Endodermal cell (in vitro differentiated cells): ENCODE measurements at regions not wholly inside any gene's neighbourhood (a gene's known extent, or its start where the extent isn't known, plus 50 kb on each side); places are given as distances from the start of the nearest gene placed in this dataset.

Experiments
- DNase-seq: peaks from one replicate; pipeline ENCODE4 v3.0.0-alpha.2; 2017
- H3K27ac ChIP-seq: 2 replicates; pipeline ENCODE4 v1.5.1; 2013; ENCODE audit warnings: mild to moderate bottlenecking, low read depth, low read length, moderate library complexity
- H3K27me3 ChIP-seq: 2 replicates; pipeline ENCODE4 v1.6.1; 2013; ENCODE audit warnings: mild to moderate bottlenecking, low read length, moderate library complexity; ENCODE audit not compliant: insufficient read depth, control insufficient read depth, poor library complexity, severe bottlenecking
- H3K36me3 ChIP-seq: 2 replicates; pipeline ENCODE4 v1.7.0; 2013; ENCODE audit warnings: mild to moderate bottlenecking, low read length, moderate library complexity; ENCODE audit not compliant: control insufficient read depth, insufficient read depth
- H3K4me1 ChIP-seq: one replicate; pipeline ENCODE4 v1.7.0; 2013; ENCODE audit warnings: low read length; ENCODE audit not compliant: control insufficient read depth, insufficient read depth
- H3K4me3 ChIP-seq: 2 replicates; pipeline ENCODE4 v1.5.1; 2013; ENCODE audit warnings: mild to moderate bottlenecking, low read length, moderate library complexity
- H3K9ac ChIP-seq: 2 replicates; pipeline ENCODE4 v1.6.1; 2013; ENCODE audit warnings: mild to moderate bottlenecking, low read length, moderate library complexity; ENCODE audit not compliant: poor library complexity, severe bottlenecking; ENCODE audit errors: extremely low read depth
- H3K9me3 ChIP-seq: 2 replicates; pipeline ENCODE4 v1.6.1; 2013; ENCODE audit warnings: mild to moderate bottlenecking, low read length, moderate library complexity; ENCODE audit not compliant: control insufficient read depth
- H3K27ac Mint-ChIP-seq: 2 replicates; pipeline ENCODE4 v1.8.0; 2020; ENCODE audit warnings: mixed read lengths
- H3K27me3 Mint-ChIP-seq: 2 replicates; pipeline ENCODE4 v1.8.0; 2021; ENCODE audit warnings: mild to moderate bottlenecking, mixed read lengths; ENCODE audit not compliant: insufficient read depth
- H3K36me3 Mint-ChIP-seq: 2 replicates; pipeline ENCODE4 v1.8.0; 2020; ENCODE audit warnings: low read depth, mixed read lengths
- H3K4me1 Mint-ChIP-seq: 2 replicates; pipeline ENCODE4 v1.8.0; 2020; ENCODE audit warnings: mixed read lengths
- H3K4me3 Mint-ChIP-seq: 2 replicates; pipeline ENCODE4 v1.8.0; 2020; ENCODE audit warnings: mild to moderate bottlenecking, moderate library complexity, mixed read lengths
- H3K9me3 Mint-ChIP-seq: 2 replicates; pipeline ENCODE4 v1.8.0; 2020; ENCODE audit warnings: mild to moderate bottlenecking, mixed read lengths
- WGBS, 2 experiments: methylation state at CpG; one replicate each; pipeline versions ENCODE4 v1.1.5 to v1.1.7; 2013; ENCODE audit warnings: missing lambda C conversion rate in 2 of 2, mixed read lengths in 1 of 2; ENCODE audit not compliant: insufficient coverage in 1 of 2, insufficient read length in 1 of 2; 5-methylcytosine and 5-hydroxymethylcytosine counted together
- TF ChIP-seq, protein P1 (sequence below): fragments of 200-600 bp; sonication (generic); conservative IDR thresholded peaks from 2 replicates; pipeline ENCODE4 v1.5.0; 2021; ENCODE audit warnings: antibody characterized with exemption, mild to moderate bottlenecking

DNA sequence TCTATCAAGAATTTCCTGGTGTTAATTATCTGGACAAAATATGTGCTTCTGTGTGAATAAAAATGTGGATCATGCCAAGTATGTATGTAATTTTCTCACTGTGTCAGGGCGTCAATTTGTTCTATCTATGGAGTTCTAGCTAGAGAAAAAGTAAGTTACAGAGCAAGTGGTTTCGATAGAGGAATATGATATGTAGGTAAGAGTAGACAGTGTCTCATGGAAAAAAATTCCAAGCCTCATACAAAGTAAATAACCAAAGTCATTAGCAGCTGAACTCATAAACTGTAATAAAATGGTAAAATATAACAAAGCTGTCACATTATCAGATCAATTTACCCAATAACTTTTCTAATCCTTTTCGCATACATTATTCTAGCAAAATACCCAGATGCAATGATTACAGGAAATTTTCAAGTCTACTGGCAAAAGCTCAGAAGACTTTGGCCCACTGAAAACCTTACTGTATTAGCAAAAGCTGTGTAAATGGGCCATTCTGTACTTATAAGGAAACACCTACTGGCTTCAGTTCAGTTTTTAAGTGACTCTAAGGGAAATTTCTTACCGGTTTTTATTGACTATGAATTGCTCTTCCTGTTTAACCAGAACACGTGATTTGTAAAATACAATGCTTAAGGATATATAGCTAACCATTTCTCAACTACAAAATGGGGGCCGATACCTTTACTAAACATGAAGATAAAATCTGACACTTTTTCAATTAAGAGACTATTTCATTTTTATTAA, 121.0 kb upstream of the ARSJ start:
- 90 to 100% methylated on average over 3 to 6 of the region's 6 CpGs for WGBS, 2 experiments

DNA sequence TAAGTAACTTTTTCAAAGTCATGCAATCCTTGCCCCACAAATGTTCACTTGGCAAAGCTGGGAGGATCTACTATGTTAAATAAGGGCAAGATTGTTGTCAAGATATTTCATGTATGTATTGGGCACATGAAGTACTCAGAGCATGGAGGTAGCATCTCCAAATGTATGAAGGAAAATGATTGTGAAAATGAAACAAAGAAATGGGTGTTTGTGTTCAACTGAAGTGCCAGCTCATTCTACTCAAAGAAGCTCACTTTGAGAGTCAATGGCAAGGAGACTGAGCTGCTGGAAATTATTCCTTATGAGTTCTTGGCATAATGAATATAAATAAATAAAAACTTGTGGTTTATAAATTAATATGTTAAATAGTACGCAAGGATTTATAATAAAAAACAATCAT, 124.5 kb upstream of the ARSJ start:
- Mint-ChIP-seq H3K4me1 (no peaks in the 10 kb centered on the region), H3K9me3 (no peaks in the 10 kb centered on the region), H3K36me3 (no peaks in the 10 kb centered on the region), H3K27ac (no peak overlapping the region), H3K4me3 (no peak overlapping the region), H3K27me3 (no peaks in the 10 kb centered on the region)
- Histone ChIP-seq H3K4me1 (no peaks in the 10 kb centered on the region), H3K36me3 (no peaks in the 10 kb centered on the region), H3K9me3 (no peaks in the 10 kb centered on the region), H3K9ac (no peak overlapping the region), H3K27me3 (no peaks in the 10 kb centered on the region), H3K4me3 (no peak overlapping the region), H3K27ac (no peak overlapping the region)
- 100% methylated on average over 1 of the region's 1 CpG; no CpG with 5 or more reads in 1 of the 2 experiments for WGBS, 2 experiments
- TF ChIP-seq, protein P1, sequence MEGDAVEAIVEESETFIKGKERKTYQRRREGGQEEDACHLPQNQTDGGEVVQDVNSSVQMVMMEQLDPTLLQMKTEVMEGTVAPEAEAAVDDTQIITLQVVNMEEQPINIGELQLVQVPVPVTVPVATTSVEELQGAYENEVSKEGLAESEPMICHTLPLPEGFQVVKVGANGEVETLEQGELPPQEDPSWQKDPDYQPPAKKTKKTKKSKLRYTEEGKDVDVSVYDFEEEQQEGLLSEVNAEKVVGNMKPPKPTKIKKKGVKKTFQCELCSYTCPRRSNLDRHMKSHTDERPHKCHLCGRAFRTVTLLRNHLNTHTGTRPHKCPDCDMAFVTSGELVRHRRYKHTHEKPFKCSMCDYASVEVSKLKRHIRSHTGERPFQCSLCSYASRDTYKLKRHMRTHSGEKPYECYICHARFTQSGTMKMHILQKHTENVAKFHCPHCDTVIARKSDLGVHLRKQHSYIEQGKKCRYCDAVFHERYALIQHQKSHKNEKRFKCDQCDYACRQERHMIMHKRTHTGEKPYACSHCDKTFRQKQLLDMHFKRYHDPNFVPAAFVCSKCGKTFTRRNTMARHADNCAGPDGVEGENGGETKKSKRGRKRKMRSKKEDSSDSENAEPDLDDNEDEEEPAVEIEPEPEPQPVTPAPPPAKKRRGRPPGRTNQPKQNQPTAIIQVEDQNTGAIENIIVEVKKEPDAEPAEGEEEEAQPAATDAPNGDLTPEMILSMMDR = no peak
- DNase-seq = no peak

More for the DNA sequence above, 121.0 kb upstream of the ARSJ start:
- no peak for DNase-seq
- Histone ChIP-seq H3K4me3 (no peak overlapping the region), H3K9me3 (no peaks in the 10 kb centered on the region), H3K27me3 (no peaks in the 10 kb centered on the region), H3K4me1 (no peaks in the 10 kb centered on the region), H3K9ac (no peak overlapping the region), H3K36me3 (no peaks in the 10 kb centered on the region), H3K27ac (no peak overlapping the region)
- Mint-ChIP-seq H3K4me1 (no peaks in the 10 kb centered on the region), H3K36me3 (no peaks in the 10 kb centered on the region), H3K4me3 (no peak overlapping the region), H3K27me3 (no peaks in the 10 kb centered on the region), H3K27ac (no peak overlapping the region), H3K9me3 (no peaks in the 10 kb centered on the region)
- TF ChIP-seq, protein P1 = no peak

DNA sequence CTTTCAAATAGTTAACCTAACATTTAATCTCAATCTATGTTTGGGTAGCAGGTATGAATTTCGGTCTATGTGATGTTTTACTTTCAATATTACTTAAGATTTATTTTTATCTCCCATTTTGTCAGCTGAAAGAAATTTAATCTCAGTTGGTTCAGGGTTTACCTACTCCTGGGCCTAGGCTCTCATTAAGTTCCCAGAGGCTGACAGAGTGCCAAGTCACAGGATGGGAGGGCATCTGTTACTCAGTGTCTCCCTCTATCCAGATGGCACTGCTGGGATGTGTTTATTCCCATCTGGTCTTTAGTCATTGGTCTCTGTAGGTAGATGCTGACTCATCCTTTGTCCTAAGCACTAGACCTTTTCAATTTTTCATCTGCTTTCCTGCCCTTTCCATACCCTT, 129.4 kb upstream of the ARSJ start:
- H3K4me3 ChIP-seq = no peak overlapping the region
- TF ChIP-seq, protein P1 = no peak
- Mint-ChIP-seq H3K27ac (no peak overlapping the region), H3K4me3 (no peak overlapping the region), H3K4me1 (no peaks in the 10 kb centered on the region), H3K27me3 (no peaks in the 10 kb centered on the region), H3K9me3 (no peaks in the 10 kb centered on the region), H3K36me3 (no peaks in the 10 kb centered on the region)
- WGBS, 2 experiments = no CpG with 5 or more reads among the region's 1 CpG
- no peaks in the 10 kb centered on the region for H3K4me1 ChIP-seq
- H3K9me3 ChIP-seq = no peaks in the 10 kb centered on the region
- H3K27me3 ChIP-seq = no peaks in the 10 kb centered on the region
- no peak overlapping the region for H3K9ac ChIP-seq
- H3K36me3 ChIP-seq = no peaks in the 10 kb centered on the region
- no peak overlapping the region for H3K27ac ChIP-seq
- no peak for DNase-seq
